K562 (cell line): ENCODE measurements at regions not wholly inside any gene's neighbourhood (a gene's known extent, or its start where the extent isn't known, plus 50 kb on each side); places are given as distances from the start of the nearest gene placed in this dataset.

Source experiments
- ATAC-seq: fragments of 200-7000 bp; cut with Tn5 transposase; 3 replicates; pipeline ENCODE4 v1.9.1; 2020; ENCODE audit warnings: moderate library complexity
- BruUV-seq: library from RNA; stranded (reverse); fragments of 400-500 nt; replicated peaks from 2 replicates; lab custom pipeline; 2021; lab: Mats Ljungman, UMichigan
- CTCF ChIA-PET: fragments of 300-600 bp; formaldehyde crosslinking; extraction: SDS; loops from one replicate; lab custom pipeline; 2021; ENCODE audit warnings: low intra/inter-chr PET ratio; lab: Yijun Ruan, JAX
- POLR2A ChIA-PET: fragments of 300-600, 350-650 bp; sonication (Branson Sonifier 250); formaldehyde crosslinking; extraction: SDS; loops from one replicate; lab custom pipeline; 2021; ENCODE audit warnings: antibody characterized with exemption, inconsistent platforms; lab: Yijun Ruan, JAX
- DNase-seq, 4 experiments: peaks; one replicate each; pipeline versions ENCODE4 v3.0.0 to v3.0.0-alpha.2; 2011 to 2018; ENCODE audit warnings: low spot score in 3 of 4, mixed read lengths in 3 of 4; ENCODE audit errors: extremely low read depth in 1 of 4
- FAIRE-seq: peaks from 2 replicates; lab custom pipeline; 2011; peaks lifted over from hg19 to GRCh38; lab: Jason Lieb, UNC
- H2AFZ ChIP-seq: 2 replicates; pipeline ENCODE4 v1.6.0; 2011; ENCODE audit warnings: low read depth, low read length, control low read depth, inconsistent platforms
- H3K27ac ChIP-seq: fragments of 200-600 bp; 3 replicates; pipeline ENCODE4 v1.8.0; 2011; ENCODE audit warnings: low read depth, mild to moderate bottlenecking, control low read depth, inconsistent platforms, low read length, moderate library complexity, mixed read lengths; ENCODE audit errors: extremely low read depth
- H3K27me3 ChIP-seq, 2 experiments: fragments of 300-600 bp in 1 of 2; 2 replicates in 1 of 2; 3 replicates in 1 of 2; pipeline versions ENCODE4 v1.6.0 to v1.8.0; 2011; ENCODE audit warnings: inconsistent platforms in 2 of 2, low read length in 2 of 2, mild to moderate bottlenecking in 1 of 2, mixed read lengths in 1 of 2, moderate library complexity in 1 of 2; ENCODE audit not compliant: control insufficient read depth in 2 of 2, insufficient read depth in 2 of 2
- H3K36me3 ChIP-seq: fragments of 300-600 bp; 3 replicates; pipeline ENCODE4 v1.8.0; 2011; ENCODE audit warnings: mild to moderate bottlenecking, low read length, inconsistent platforms; ENCODE audit not compliant: control insufficient read depth, insufficient read depth
- H3K4me1 ChIP-seq, 2 experiments: fragments of 200-600 bp in 1 of 2; replicated peaks in 1 of 2; 2 replicates in 1 of 2; 3 replicates in 1 of 2; pipeline versions ENCODE4 v1.5.1 to v1.8.0; 2011; ENCODE audit warnings: inconsistent platforms in 2 of 2, low read length in 2 of 2, mild to moderate bottlenecking in 1 of 2, mixed read lengths in 1 of 2, moderate library complexity in 1 of 2; ENCODE audit not compliant: control insufficient read depth in 2 of 2, insufficient read depth in 2 of 2
- H3K4me2 ChIP-seq: 2 replicates; pipeline ENCODE4 v1.6.1; 2011; ENCODE audit warnings: low read length, control low read depth, inconsistent platforms, mixed read lengths; ENCODE audit not compliant: insufficient read depth
- H3K4me3 ChIP-seq: fragments of 200-600 bp; sonication (generic), shearing (Covaris generic); 2 replicates; pipeline ENCODE4 v1.5.1; 2016; ENCODE audit warnings: control low read depth, inconsistent platforms
- H3K79me2 ChIP-seq: fragments of 200-600 bp; 3 replicates; pipeline ENCODE4 v1.8.0; 2011; ENCODE audit warnings: low read length, inconsistent platforms; ENCODE audit not compliant: control insufficient read depth, insufficient read depth
- H3K9ac ChIP-seq, 2 experiments: 2 replicates each; pipeline versions ENCODE4 v1.6.0 to v1.6.1; 2011; ENCODE audit warnings: low read depth in 2 of 2, low read length in 2 of 2, control low read depth in 1 of 2, inconsistent platforms in 1 of 2, mild to moderate bottlenecking in 1 of 2, mixed read lengths in 1 of 2; ENCODE audit not compliant: insufficient read depth in 1 of 2
- H3K9me1 ChIP-seq: one replicate; pipeline ENCODE4 v1.6.0; 2011; ENCODE audit warnings: inconsistent platforms, mild to moderate bottlenecking, low read length, moderate library complexity; ENCODE audit not compliant: control insufficient read depth, insufficient read depth
- H3K9me3 ChIP-seq: replicated peaks from 2 replicates; pipeline ENCODE4 v1.5.1; 2011; ENCODE audit warnings: low read depth, low read length, inconsistent platforms; ENCODE audit not compliant: control insufficient read depth, insufficient read depth
- H4K20me1 ChIP-seq: replicated peaks from 2 replicates; pipeline ENCODE4 v1.6.1; 2011; ENCODE audit warnings: low read length, inconsistent platforms, mixed read lengths; ENCODE audit not compliant: control insufficient read depth, insufficient read depth
- CBX3 ChIP-seq, 2 experiments: IDR thresholded peaks; 1 replicate in 1 of 2; 2 replicates in 1 of 2; pipeline ENCODE4 v1.6.1; 2012; ENCODE audit warnings: inconsistent platforms in 2 of 2, low read length in 2 of 2, borderline replicate concordance in 1 of 2, control low read depth in 1 of 2
- CREB5 ChIP-seq: fragments of 250-450 bp; sonication (Bioruptor Pico); IDR thresholded peaks from 2 replicates; pipeline ENCODE4 v1.5.0; 2020; ENCODE audit warnings: mild to moderate bottlenecking
- EGR1 ChIP-seq: fragments of 450-650 bp; conservative IDR thresholded peaks from 2 replicates; pipeline ENCODE4 v1.6.1; 2017; ENCODE audit warnings: mild to moderate bottlenecking
- HLTF ChIP-seq: fragments of 450-650 bp; IDR thresholded peaks from 2 replicates; pipeline ENCODE4 v1.6.1; 2016
- KLF10 ChIP-seq: fragments of 250-450 bp; sonication (Bioruptor Pico); IDR thresholded peaks from 2 replicates; pipeline ENCODE4 v1.6.1; 2021; ENCODE audit warnings: matching md5 sums
- MAX ChIP-seq: sonication (generic); formaldehyde crosslinking; IDR thresholded peaks from 2 replicates; pipeline ENCODE4 v1.9.0; 2022; ENCODE audit warnings: mild to moderate bottlenecking, missing genetic modification reagents
- PTTG1 ChIP-seq: fragments of 450-650 bp; IDR thresholded peaks from 2 replicates; pipeline ENCODE4 v1.6.1; 2016; ENCODE audit warnings: low read depth, mild to moderate bottlenecking, missing genetic modification characterization, missing compliant biosample characterization
- SMAD4 ChIP-seq: fragments of 250-450 bp; sonication (Bioruptor Pico); conservative IDR thresholded peaks from 2 replicates; pipeline ENCODE4 v1.8.0; 2021; ENCODE audit warnings: inconsistent platforms, mild to moderate bottlenecking, moderate library complexity
- ZFP36 ChIP-seq: fragments of 150-350 bp; IDR thresholded peaks from 2 replicates; pipeline ENCODE4 v1.6.1; 2018; ENCODE audit warnings: low read length, low read depth; ENCODE audit not compliant: partially characterized antibody
- ZNF134 ChIP-seq: fragments of 250-450 bp; sonication (Bioruptor Pico); conservative IDR thresholded peaks from 2 replicates; pipeline ENCODE4 v1.4.0; 2020
- ZNF311 ChIP-seq: fragments of 250-450 bp; sonication (Bioruptor Pico); IDR thresholded peaks from 2 replicates; pipeline ENCODE4 v1.4.0; 2020; ENCODE audit warnings: mild to moderate bottlenecking, moderate library complexity
- ZNF780A ChIP-seq: fragments of 250-450 bp; sonication (Bioruptor Pico); IDR thresholded peaks from 2 replicates; pipeline ENCODE4 v1.5.0; 2021; ENCODE audit warnings: mild to moderate bottlenecking
- WGBS: fragments of 100-300 bp; shearing (Covaris generic); methylation state at CpG from one replicate; pipeline ENCODE4 v1.1.6; 2016; ENCODE audit warnings: low coverage, mixed read lengths; ENCODE audit not compliant: insufficient coverage; ENCODE audit errors: missing lambda C conversion rate; 5-methylcytosine and 5-hydroxymethylcytosine counted together
- in situ Hi-C: fragments of 300-500 bp; cut with MboI; formaldehyde crosslinking; loops from 4 replicates; pipeline ENCODE4 v1.15.0; 2018; ENCODE audit warnings: inconsistent platforms, mixed read lengths
- intact Hi-C: fragments of 100-400 bp; cut with micrococcal nuclease; formaldehyde crosslinking; loops from 2 replicates; pipeline ENCODE4 v1.14.2; 2022
- TF ChIP-seq, protein P1 (sequence below): fragments of 450-650 bp; IDR thresholded peaks from 2 replicates; pipeline ENCODE4 v1.6.1; 2016; ENCODE audit warnings: borderline replicate concordance
- TF ChIP-seq, protein P2 (sequence below): sonication (generic); formaldehyde crosslinking; IDR thresholded peaks from 2 replicates; pipeline ENCODE4 v1.8.1; 2023; ENCODE audit warnings: mild to moderate bottlenecking, missing genetic modification reagents
- TF ChIP-seq, protein P3 (sequence below): sonication (generic); formaldehyde crosslinking; IDR thresholded peaks from 2 replicates; pipeline ENCODE4 v1.8.0; 2022; ENCODE audit warnings: missing genetic modification reagents, mild to moderate bottlenecking, borderline replicate concordance

DNA sequence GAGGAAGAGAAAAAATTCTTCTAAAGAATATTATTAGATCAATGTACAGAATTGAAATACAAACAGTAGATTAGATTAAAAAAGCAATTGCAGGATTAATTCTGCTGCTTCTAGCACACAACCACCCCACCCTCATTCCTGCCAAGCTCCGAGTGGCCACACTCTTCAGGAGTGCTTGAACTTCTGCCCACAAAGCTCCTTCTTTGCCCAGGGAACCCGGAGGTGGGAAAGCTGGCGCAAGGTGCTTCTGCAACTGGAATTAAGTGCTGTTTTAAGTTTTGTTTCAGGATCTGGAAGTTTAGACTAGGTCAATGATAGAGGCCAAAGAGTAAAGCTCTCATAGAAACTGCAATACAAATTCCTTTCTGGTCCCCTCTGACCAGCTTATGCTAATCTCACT, 94.1 kb upstream of the BMP4 start:
- BruUV-seq, result no TSS peak
- H3K4me1 ChIP-seq, result no peaks in the 10 kb centered on the region
- no peak for DNase-seq
- POLR2A ChIA-PET, result no interaction called here
- no peaks in the 10 kb centered on the region for H4K20me1 ChIP-seq
- 0% methylated on average over 3 of the region's 3 CpGs for WGBS
- no peak overlapping the region for H3K27ac ChIP-seq
- no peak overlapping the region for H2AFZ ChIP-seq
- in situ Hi-C loops (no loop called here), intact Hi-C loops (no loop called here)
- no peaks in the 10 kb centered on the region for H3K27me3 ChIP-seq
- H3K4me3 ChIP-seq, result no peak overlapping the region
- no peaks in the 10 kb centered on the region for H3K79me2 ChIP-seq
- FAIRE-seq, result no peak
- H3K9me3 ChIP-seq, result no peaks in the 10 kb centered on the region
- ATAC-seq, result no peak
- H3K9me1 ChIP-seq, result no peaks in the 10 kb centered on the region
- no peak overlapping the region for H3K4me2 ChIP-seq
- CTCF ChIA-PET, result no interaction called here
- no peak overlapping the region for H3K9ac ChIP-seq
- H3K36me3 ChIP-seq, result no peaks in the 10 kb centered on the region
- TF ChIP-seq ZNF311 (CRISPR knock-in tag) (no peak), PTTG1 (tag) (no peak), CBX3 (IDR thresholded peaks at IDR 0.05; ENCODE audit: borderline replicate concordance in 1 of 2, low read length in 2 of 2) (no peak), EGR1 (no peak), ZNF134 (CRISPR knock-in tag) (no peak), HLTF (no peak), ZFP36 (no peak), SMAD4 (CRISPR knock-in tag) (no peak), KLF10 (no peak), ZNF780A (no peak), CREB5 (CRISPR knock-in tag) (no peak), MAX (CRISPR knock-in tag) (no peak)
- TF ChIP-seq, protein P1, sequence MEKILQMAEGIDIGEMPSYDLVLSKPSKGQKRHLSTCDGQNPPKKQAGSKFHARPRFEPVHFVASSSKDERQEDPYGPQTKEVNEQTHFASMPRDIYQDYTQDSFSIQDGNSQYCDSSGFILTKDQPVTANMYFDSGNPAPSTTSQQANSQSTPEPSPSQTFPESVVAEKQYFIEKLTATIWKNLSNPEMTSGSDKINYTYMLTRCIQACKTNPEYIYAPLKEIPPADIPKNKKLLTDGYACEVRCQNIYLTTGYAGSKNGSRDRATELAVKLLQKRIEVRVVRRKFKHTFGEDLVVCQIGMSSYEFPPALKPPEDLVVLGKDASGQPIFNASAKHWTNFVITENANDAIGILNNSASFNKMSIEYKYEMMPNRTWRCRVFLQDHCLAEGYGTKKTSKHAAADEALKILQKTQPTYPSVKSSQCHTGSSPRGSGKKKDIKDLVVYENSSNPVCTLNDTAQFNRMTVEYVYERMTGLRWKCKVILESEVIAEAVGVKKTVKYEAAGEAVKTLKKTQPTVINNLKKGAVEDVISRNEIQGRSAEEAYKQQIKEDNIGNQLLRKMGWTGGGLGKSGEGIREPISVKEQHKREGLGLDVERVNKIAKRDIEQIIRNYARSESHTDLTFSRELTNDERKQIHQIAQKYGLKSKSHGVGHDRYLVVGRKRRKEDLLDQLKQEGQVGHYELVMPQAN, result no peak
- TF ChIP-seq, protein P2, sequence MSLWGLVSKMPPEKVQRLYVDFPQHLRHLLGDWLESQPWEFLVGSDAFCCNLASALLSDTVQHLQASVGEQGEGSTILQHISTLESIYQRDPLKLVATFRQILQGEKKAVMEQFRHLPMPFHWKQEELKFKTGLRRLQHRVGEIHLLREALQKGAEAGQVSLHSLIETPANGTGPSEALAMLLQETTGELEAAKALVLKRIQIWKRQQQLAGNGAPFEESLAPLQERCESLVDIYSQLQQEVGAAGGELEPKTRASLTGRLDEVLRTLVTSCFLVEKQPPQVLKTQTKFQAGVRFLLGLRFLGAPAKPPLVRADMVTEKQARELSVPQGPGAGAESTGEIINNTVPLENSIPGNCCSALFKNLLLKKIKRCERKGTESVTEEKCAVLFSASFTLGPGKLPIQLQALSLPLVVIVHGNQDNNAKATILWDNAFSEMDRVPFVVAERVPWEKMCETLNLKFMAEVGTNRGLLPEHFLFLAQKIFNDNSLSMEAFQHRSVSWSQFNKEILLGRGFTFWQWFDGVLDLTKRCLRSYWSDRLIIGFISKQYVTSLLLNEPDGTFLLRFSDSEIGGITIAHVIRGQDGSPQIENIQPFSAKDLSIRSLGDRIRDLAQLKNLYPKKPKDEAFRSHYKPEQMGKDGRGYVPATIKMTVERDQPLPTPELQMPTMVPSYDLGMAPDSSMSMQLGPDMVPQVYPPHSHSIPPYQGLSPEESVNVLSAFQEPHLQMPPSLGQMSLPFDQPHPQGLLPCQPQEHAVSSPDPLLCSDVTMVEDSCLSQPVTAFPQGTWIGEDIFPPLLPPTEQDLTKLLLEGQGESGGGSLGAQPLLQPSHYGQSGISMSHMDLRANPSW (CRISPR knock-in tag), result no peak
- TF ChIP-seq, protein P3, sequence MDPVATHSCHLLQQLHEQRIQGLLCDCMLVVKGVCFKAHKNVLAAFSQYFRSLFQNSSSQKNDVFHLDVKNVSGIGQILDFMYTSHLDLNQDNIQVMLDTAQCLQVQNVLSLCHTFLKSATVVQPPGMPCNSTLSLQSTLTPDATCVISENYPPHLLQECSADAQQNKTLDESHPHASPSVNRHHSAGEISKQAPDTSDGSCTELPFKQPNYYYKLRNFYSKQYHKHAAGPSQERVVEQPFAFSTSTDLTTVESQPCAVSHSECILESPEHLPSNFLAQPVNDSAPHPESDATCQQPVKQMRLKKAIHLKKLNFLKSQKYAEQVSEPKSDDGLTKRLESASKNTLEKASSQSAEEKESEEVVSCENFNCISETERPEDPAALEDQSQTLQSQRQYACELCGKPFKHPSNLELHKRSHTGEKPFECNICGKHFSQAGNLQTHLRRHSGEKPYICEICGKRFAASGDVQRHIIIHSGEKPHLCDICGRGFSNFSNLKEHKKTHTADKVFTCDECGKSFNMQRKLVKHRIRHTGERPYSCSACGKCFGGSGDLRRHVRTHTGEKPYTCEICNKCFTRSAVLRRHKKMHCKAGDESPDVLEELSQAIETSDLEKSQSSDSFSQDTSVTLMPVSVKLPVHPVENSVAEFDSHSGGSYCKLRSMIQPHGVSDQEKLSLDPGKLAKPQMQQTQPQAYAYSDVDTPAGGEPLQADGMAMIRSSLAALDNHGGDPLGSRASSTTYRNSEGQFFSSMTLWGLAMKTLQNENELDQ, result no peak
